Ovary (tissue), 7 donors: ENCODE measurements at regions not wholly inside any gene's neighbourhood (a gene's known extent, or its start where the extent isn't known, plus 50 kb on each side); places are given as distances from the start of the nearest gene placed in this dataset.

Experiments used
- DNase-seq, 5 donors: peaks; one replicate each; pipeline ENCODE4 v3.0.0-alpha.2; 2019 to 2020
- H3K27ac ChIP-seq, 2 donors: fragments of 200-600 bp; one replicate each; pipeline versions ENCODE4 v1.5.1 to v1.8.0; 2019 to 2022
- H3K27me3 ChIP-seq: fragments of 200-600 bp; one replicate; pipeline ENCODE4 v1.8.0; 2022
- H3K36me3 ChIP-seq: fragments of 200-600 bp; sonication (generic); one replicate; pipeline ENCODE4 v1.5.1; 2019
- H3K4me1 ChIP-seq: one replicate; pipeline ENCODE4 v1.8.1; 2013; ENCODE audit warnings: mild to moderate bottlenecking, moderate library complexity; ENCODE audit not compliant: insufficient read depth
- H3K4me3 ChIP-seq: fragments of 200-600 bp; sonication (generic); one replicate; pipeline ENCODE4 v1.5.1; 2017
- H3K9me3 ChIP-seq, 2 donors: fragments of 200-600 bp in 1 of 2; sonication (generic) in 1 of 2; one replicate each; pipeline versions ENCODE4 v1.5.1 to v1.8.1; 2013 to 2019; ENCODE audit warnings: mild to moderate bottlenecking in 1 of 2, moderate library complexity in 1 of 2
- EP300 ChIP-seq: sonication (generic); formaldehyde crosslinking; IDR thresholded peaks from one replicate; pipeline ENCODE4 v1.6.1; 2017; ENCODE audit warnings: antibody characterized with exemption
- POLR2A ChIP-seq: fragments of 450-650 bp; IDR thresholded peaks from one replicate; pipeline ENCODE4 v1.6.1; 2017; ENCODE audit warnings: antibody characterized with exemption, mild to moderate bottlenecking, moderate library complexity
- WGBS, 3 donors: extraction: QIAGEN DNeasy Blood & Tissue Kit in 1 of 3; methylation state at CpG; one replicate each; pipeline versions ENCODE4 v1.1.5 to v1.1.7; 2013 to 2017; 5-methylcytosine and 5-hydroxymethylcytosine counted together
- intact Hi-C, 4 donors: fragments of 100-400 bp; cut with DNase I; formaldehyde crosslinking; loops; one replicate each; pipeline versions ENCODE4 v1.11.0 to v1.15.1; 2022 to 2023
- TF ChIP-seq, protein P1 (sequence below), 3 donors: fragments of 450-650 bp in 2 of 3; fragments of 200-600 bp in 1 of 3; IDR thresholded peaks; one replicate each; pipeline versions ENCODE4 v1.5.1 to v1.8.0; 2016 to 2022; ENCODE audit warnings: antibody characterized with exemption in 3 of 3, mild to moderate bottlenecking in 1 of 3
- donor health status: DM: no; HTN: no; CAD: no; lungs with moderate emphysema.
- donor health status: DM: no; HTN: no; CAD: no.
- donor health status: Bipolar disorder and iron deficiency.
- donor health status: DM: no; HTN: no; CAD: no.
- donor health status: DM: yes; HTN: yes; CAD: no.

DNA sequence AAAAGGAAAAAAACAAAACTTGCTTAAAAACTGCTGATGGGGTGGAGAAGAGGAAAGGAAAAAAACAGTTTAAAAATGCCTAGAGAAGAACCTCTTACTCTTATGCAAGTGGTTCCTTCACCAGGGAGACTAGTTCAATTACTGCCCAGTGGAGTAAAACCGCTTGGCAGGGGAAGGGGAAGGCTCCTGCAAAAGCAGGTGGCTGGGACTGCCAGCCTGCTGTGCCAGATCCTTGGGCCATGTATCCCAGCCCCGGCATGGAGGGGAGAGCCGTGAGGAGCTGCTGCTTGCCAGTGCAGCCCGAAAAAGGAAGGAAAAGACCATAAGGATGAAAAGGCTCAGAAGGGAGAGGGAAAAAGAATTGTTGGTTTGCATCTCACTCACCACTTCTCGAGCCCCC lies 123.0 kb downstream of the FSCB start:
- no peak overlapping the region for H3K4me3 ChIP-seq
- no peak for TF ChIP-seq EP300
- TF ChIP-seq POLR2A, result no peak
- TF ChIP-seq, protein P1, sequence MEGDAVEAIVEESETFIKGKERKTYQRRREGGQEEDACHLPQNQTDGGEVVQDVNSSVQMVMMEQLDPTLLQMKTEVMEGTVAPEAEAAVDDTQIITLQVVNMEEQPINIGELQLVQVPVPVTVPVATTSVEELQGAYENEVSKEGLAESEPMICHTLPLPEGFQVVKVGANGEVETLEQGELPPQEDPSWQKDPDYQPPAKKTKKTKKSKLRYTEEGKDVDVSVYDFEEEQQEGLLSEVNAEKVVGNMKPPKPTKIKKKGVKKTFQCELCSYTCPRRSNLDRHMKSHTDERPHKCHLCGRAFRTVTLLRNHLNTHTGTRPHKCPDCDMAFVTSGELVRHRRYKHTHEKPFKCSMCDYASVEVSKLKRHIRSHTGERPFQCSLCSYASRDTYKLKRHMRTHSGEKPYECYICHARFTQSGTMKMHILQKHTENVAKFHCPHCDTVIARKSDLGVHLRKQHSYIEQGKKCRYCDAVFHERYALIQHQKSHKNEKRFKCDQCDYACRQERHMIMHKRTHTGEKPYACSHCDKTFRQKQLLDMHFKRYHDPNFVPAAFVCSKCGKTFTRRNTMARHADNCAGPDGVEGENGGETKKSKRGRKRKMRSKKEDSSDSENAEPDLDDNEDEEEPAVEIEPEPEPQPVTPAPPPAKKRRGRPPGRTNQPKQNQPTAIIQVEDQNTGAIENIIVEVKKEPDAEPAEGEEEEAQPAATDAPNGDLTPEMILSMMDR (IDR thresholded peaks at IDR 0.05), result no peak
- peaks cover 3% of the 10 kb centered on the region for H3K4me1 ChIP-seq
- no peaks in the 10 kb centered on the region for H3K36me3 ChIP-seq
- 68 to 75% (median 68%) methylated on average over 5 of the region's 5 CpGs for WGBS, 3 donors
- no peak overlapping the region for H3K27ac ChIP-seq
- no peaks in the 10 kb centered on the region for H3K9me3 ChIP-seq
- no peak for DNase-seq
- intact Hi-C loops, result no loop called here
- H3K27me3 ChIP-seq, result no peaks in the 10 kb centered on the region

DNA sequence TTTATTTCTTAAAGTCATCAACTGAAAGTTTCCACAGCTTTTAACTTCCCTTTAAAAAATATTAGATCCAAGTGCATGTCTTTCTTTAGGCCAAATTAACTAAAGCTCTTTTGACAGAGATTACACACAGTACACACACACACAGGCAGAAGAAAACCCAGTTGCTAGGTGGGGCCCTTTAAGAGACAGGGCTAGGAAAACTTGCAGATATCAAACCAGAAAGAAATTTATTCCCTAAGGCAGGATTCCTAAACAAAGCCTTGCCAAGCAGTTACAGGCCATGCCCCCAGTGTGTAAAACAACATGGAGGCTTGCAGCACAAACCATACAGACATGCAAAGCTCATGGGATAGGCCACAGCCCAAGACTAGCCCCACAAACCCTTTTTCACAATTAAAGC lies 123.4 kb downstream of the FSCB start:
- H3K4me1 ChIP-seq, result peaks cover 3% of the 10 kb centered on the region
- no peak for DNase-seq
- H3K4me3 ChIP-seq, result no peak overlapping the region
- TF ChIP-seq POLR2A, result no peak
- TF ChIP-seq, protein P1 (IDR thresholded peaks at IDR 0.05), result no peak
- no peak for TF ChIP-seq EP300
- no peaks in the 10 kb centered on the region for H3K27me3 ChIP-seq
- no peak overlapping the region for H3K27ac ChIP-seq
- H3K36me3 ChIP-seq, result no peaks in the 10 kb centered on the region
- H3K9me3 ChIP-seq, result no peaks in the 10 kb centered on the region
- intact Hi-C loops, result no loop called here

DNA sequence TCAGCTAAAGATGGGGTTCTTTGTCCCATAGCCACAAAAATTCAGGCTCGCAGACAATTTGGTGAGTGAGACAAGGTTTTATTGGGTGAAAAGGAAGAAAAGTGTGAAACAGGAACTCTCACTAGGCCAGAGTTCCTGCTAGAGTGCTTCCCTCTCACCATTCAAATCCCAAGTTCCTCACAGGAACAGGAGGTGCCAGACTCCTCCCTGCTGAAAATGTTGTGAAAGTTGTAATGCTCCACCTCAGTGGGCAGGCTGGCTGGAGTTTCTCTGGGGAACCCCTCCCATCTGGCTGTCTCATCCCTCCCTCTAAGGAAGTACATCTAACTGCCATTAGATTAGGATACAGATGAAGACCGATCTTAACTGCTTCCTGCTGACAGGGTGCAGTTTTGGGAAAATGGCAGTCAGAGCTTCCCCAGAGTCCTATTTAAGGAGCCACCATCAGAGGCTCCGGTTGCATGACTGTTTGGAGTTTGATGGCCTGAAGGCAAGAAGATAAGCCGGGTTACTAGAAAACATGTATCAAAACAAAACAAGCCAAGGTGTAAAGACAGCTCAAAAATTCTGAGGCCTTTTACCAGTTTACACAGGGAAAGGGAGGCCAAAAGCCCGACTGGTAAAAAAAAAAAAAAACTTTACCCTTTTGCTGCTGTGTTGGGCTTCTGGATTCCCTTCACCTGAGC lies 127.6 kb downstream of the FSCB start:
- H3K4me1 ChIP-seq, result peaks cover 3% of the 10 kb centered on the region
- no peaks in the 10 kb centered on the region for H3K27me3 ChIP-seq
- DNase-seq, result no peak
- no peaks in the 10 kb centered on the region for H3K36me3 ChIP-seq
- 57 to 63% (median 59%) methylated on average over 5 of the region's 5 CpGs for WGBS, 3 donors
- H3K9me3 ChIP-seq, result no peaks in the 10 kb centered on the region
- no peak overlapping the region for H3K4me3 ChIP-seq
- H3K27ac ChIP-seq, result no peak overlapping the region
- intact Hi-C loops, result no loop called here
- TF ChIP-seq EP300 (no peak), POLR2A (no peak)
- TF ChIP-seq, protein P1 (IDR thresholded peaks at IDR 0.05), result no peak

DNA sequence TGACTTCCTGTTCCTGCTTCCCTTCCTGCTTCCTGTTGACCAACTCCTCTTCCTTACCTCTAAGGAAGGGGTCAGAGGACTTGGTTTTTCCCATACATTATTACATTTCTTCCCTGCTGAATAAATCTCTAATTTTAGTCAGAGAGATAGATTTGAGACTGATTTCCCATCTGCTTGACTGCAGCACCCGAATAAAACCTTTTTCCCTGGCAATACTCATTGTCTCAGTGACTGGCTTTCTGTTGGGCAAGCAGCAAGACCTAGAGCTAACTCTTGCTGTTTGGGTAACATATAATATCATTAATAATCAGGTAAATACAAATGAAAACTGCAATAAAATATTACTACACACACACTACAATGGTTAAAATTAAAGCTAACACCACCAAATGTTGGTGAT lies 132.2 kb downstream of the FSCB start:
- intact Hi-C loops, result no loop called here

More for the DNA sequence above, 132.2 kb downstream of the FSCB start:
- Histone ChIP-seq H3K4me3 (no peak overlapping the region), H3K27ac (no peak overlapping the region), H3K9me3 (no peaks in the 10 kb centered on the region), H3K36me3 (no peaks in the 10 kb centered on the region), H3K27me3 (no peaks in the 10 kb centered on the region), H3K4me1 (no peaks in the 10 kb centered on the region)
- DNase-seq, result no peak
- no peak for TF ChIP-seq EP300
- TF ChIP-seq POLR2A, result no peak
- TF ChIP-seq, protein P1 (IDR thresholded peaks at IDR 0.05), result no peak
- 82 to 91% (median 84%) methylated on average over 1 of the region's 1 CpG for WGBS, 3 donors
